ENCODE measurements at regions not wholly inside any gene's neighbourhood (a gene's known extent, or its start where the extent isn't known, plus 50 kb on each side); places are given as distances from the start of the nearest gene placed in this dataset.

DNA sequence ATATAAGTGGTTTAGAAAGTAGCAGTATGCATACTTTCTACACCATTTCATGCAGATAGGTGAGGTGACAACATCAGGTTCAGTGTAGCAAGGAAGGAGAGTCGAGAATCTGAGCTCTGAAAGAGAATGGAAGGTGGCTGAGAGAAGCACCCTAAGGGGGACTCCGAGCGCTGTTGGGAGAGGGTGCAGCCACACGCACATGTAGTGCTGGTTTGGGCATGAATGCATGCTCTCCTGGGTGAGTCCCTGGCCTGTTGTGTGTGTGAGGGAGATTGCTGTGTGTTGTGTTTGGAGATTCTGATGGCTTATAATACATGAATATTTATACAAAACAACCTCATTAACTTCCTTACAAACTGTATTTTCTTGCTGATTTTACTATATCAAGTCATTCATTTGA lies 180.3 kb upstream of the LRIG3 start:
- TF ChIP-seq EZH2phosphoT487 (IDR thresholded peaks at IDR 0.05; ENCODE audit: borderline replicate concordance, low read length), result no peak
- TF ChIP-seq, protein P1, sequence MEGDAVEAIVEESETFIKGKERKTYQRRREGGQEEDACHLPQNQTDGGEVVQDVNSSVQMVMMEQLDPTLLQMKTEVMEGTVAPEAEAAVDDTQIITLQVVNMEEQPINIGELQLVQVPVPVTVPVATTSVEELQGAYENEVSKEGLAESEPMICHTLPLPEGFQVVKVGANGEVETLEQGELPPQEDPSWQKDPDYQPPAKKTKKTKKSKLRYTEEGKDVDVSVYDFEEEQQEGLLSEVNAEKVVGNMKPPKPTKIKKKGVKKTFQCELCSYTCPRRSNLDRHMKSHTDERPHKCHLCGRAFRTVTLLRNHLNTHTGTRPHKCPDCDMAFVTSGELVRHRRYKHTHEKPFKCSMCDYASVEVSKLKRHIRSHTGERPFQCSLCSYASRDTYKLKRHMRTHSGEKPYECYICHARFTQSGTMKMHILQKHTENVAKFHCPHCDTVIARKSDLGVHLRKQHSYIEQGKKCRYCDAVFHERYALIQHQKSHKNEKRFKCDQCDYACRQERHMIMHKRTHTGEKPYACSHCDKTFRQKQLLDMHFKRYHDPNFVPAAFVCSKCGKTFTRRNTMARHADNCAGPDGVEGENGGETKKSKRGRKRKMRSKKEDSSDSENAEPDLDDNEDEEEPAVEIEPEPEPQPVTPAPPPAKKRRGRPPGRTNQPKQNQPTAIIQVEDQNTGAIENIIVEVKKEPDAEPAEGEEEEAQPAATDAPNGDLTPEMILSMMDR (IDR thresholded peaks at IDR 0.05; ENCODE audit: low read depth, low read length, poor library complexity, severe bottlenecking), result no peak
